PFSK-1 (cell line): ENCODE measurements at regions not wholly inside any gene's neighbourhood (a gene's known extent, or its start where the extent isn't known, plus 50 kb on each side); places are given as distances from the start of the nearest gene placed in this dataset.

ENCODE experiments used
- POLR2AphosphoS5 ChIP-seq: IDR thresholded peaks from 2 replicates; pipeline ENCODE4 v1.6.1; 2012; ENCODE audit warnings: low read depth, mild to moderate bottlenecking, control low read depth, low read length, moderate library complexity
- REST ChIP-seq, 2 experiments: IDR thresholded peaks; 2 replicates each; pipeline versions ENCODE4 v1.6.1 to v1.8.0; 2011 to 2012; ENCODE audit warnings: low read depth in 2 of 2, low read length in 2 of 2, control low read depth in 1 of 2, inconsistent platforms in 1 of 2, mild to moderate bottlenecking in 1 of 2, moderate library complexity in 1 of 2; ENCODE audit not compliant: insufficient read depth in 1 of 2
- SIN3A ChIP-seq: IDR thresholded peaks from 2 replicates; pipeline ENCODE4 v1.6.1; 2012; ENCODE audit warnings: mild to moderate bottlenecking, low read length, moderate library complexity, borderline replicate concordance; ENCODE audit not compliant: insufficient read depth
- TAF1 ChIP-seq: IDR thresholded peaks from 2 replicates; pipeline ENCODE4 v1.6.1; 2012; ENCODE audit warnings: low read length, control low read depth, borderline replicate concordance; ENCODE audit not compliant: insufficient read depth

DNA sequence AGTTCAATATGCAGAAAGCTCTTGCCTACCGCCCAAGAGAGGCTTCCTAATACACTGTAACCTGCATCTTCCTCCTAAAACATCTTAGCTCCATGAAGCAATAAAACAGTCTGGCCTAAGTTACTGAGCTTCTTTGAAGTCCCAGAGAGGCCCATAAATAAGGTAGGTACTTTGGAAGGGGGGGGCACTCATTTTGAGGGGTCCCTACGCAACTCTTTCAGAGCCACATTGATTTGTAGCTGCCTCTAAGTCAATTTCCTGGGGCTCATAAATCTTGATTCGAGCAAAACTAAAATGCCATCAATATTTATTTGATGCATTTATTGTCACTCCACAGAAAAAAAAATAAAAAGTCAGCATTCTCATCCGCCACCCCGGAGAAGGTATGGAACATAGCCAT lies 60.4 kb upstream of the SIX2 start:
- TF ChIP-seq REST (IDR thresholded peaks at IDR 0.05; ENCODE audit: insufficient read depth in 1 of 2, low read depth in 2 of 2, low read length in 2 of 2) (no peak), SIN3A (no peak), POLR2AphosphoS5 (no peak), TAF1 (no peak)
